Gastroesophageal sphincter (tissue), 4 donors: ENCODE measurements at regions not wholly inside any gene's neighbourhood (a gene's known extent, or its start where the extent isn't known, plus 50 kb on each side); places are given as distances from the start of the nearest gene placed in this dataset.

ENCODE experiments used
- ATAC-seq: fragments of 150-250 bp; one replicate; pipeline ENCODE4 v1.9.1; 2016; ENCODE audit warnings: mild to moderate bottlenecking, moderate library complexity
- H3K27ac ChIP-seq, 4 donors: fragments of 200-600 bp; sonication (generic) in 3 of 4; 1 replicate in 3 of 4; 2 replicates in 1 of 4; pipeline ENCODE4 v1.5.1; 2016 to 2019
- H3K27me3 ChIP-seq: fragments of 200-600 bp; sonication (generic); one replicate; pipeline ENCODE4 v1.5.1; 2019
- H3K36me3 ChIP-seq, 2 donors: fragments of 200-600 bp; sonication (generic); one replicate each; pipeline ENCODE4 v1.5.1; 2019; ENCODE audit warnings: control low read depth in 1 of 2
- H3K4me1 ChIP-seq, 3 donors: fragments of 200-600 bp; sonication (generic); 1 replicate in 2 of 3; 2 replicates in 1 of 3; pipeline ENCODE4 v1.5.1; 2016 to 2019; ENCODE audit warnings: control low read depth in 2 of 3
- H3K4me3 ChIP-seq, 2 donors: fragments of 200-600 bp; sonication (generic); one replicate each; pipeline ENCODE4 v1.5.1; 2019; ENCODE audit warnings: mild to moderate bottlenecking in 1 of 2, moderate library complexity in 1 of 2
- H3K9me3 ChIP-seq, 3 donors: fragments of 200-600 bp; sonication (generic); one replicate each; pipeline ENCODE4 v1.5.1; 2017 to 2019; ENCODE audit warnings: control low read depth in 2 of 3
- CTCF ChIP-seq, 4 experiments: fragments of 200-600 bp in 2 of 4; fragments of 450-650 bp in 2 of 4; sonication (generic) in 1 of 4; IDR thresholded peaks; one replicate each; pipeline ENCODE4 v1.5.1; 2017 to 2019; ENCODE audit warnings: antibody characterized with exemption in 4 of 4, mild to moderate bottlenecking in 2 of 4, moderate library complexity in 2 of 4
- EP300 ChIP-seq: sonication (generic); formaldehyde crosslinking; IDR thresholded peaks from one replicate; pipeline ENCODE4 v1.6.1; 2017; ENCODE audit warnings: antibody characterized with exemption, mild to moderate bottlenecking
- POLR2A ChIP-seq, 2 donors: fragments of 450-650 bp; IDR thresholded peaks; one replicate each; pipeline ENCODE4 v1.6.1; 2017; ENCODE audit warnings: antibody characterized with exemption in 2 of 2, mild to moderate bottlenecking in 2 of 2, moderate library complexity in 1 of 2
- POLR2AphosphoS5 ChIP-seq: sonication (generic); formaldehyde crosslinking; IDR thresholded peaks from one replicate; pipeline ENCODE4 v1.6.1; 2017; ENCODE audit warnings: antibody characterized with exemption
- WGBS, 2 donors: methylation state at CpG; one replicate each; pipeline ENCODE4 v1.1.5; 2018; ENCODE audit warnings: low coverage in 1 of 2; 5-methylcytosine and 5-hydroxymethylcytosine counted together

GRCh38 chr4:37765741-37766140, 60.7 kb upstream of the PGM2 start:
- Histone ChIP-seq H3K4me1 (no peaks in the 10 kb centered on the region), H3K9me3 (no peaks in the 10 kb centered on the region), H3K36me3 (no peaks in the 10 kb centered on the region), H3K27ac (no peak overlapping the region), H3K4me3 (no peak overlapping the region), H3K27me3 (no peaks in the 10 kb centered on the region)
- TF ChIP-seq EP300 (no peak), POLR2A (IDR thresholded peaks at IDR 0.05) (no peak), POLR2AphosphoS5 (no peak), CTCF (IDR thresholded peaks at IDR 0.05) (no peak)
- no peak for ATAC-seq
- 83% methylated on average over 1 of the region's 1 CpG; no CpG with 5 or more reads in 1 of the 2 donors for WGBS, 2 donors

GRCh38 chr4:37763831-37764230, 62.7 kb upstream of the PGM2 start:
- Histone ChIP-seq H3K27me3 (no peaks in the 10 kb centered on the region), H3K4me1 (peaks cover 0 to 5% (median 0%) of the 10 kb centered on the region in 3 donors), H3K27ac (no peak overlapping the region), H3K9me3 (no peaks in the 10 kb centered on the region), H3K36me3 (no peaks in the 10 kb centered on the region), H3K4me3 (no peak overlapping the region)
- TF ChIP-seq POLR2AphosphoS5 (no peak), EP300 (no peak), CTCF (IDR thresholded peaks at IDR 0.05) (no peak), POLR2A (IDR thresholded peaks at IDR 0.05) (no peak)
- 66 to 67% methylated on average over 4 of the region's 4 CpGs for WGBS, 2 donors
- ATAC-seq: no peak

GRCh38 chr4:37762991-37763368, 63.5 kb upstream of the PGM2 start:
- ATAC-seq: no peak
- TF ChIP-seq POLR2AphosphoS5: no peak
- no peak for TF ChIP-seq EP300
- TF ChIP-seq CTCF (IDR thresholded peaks at IDR 0.05): no peak
- no peak for TF ChIP-seq POLR2A (IDR thresholded peaks at IDR 0.05)
- Histone ChIP-seq H3K9me3 (no peaks in the 10 kb centered on the region), H3K27me3 (no peaks in the 10 kb centered on the region), H3K4me1 (peaks cover 0 to 14% (median 4%) of the 10 kb centered on the region in 3 donors), H3K27ac (no peak overlapping the region), H3K4me3 (no peak overlapping the region), H3K36me3 (no peaks in the 10 kb centered on the region)
- 33 to 60% methylated on average over 1 to 4 of the region's 4 CpGs for WGBS, 2 donors

- WGBS, 2 donors: 69 to 81% methylated on average over 3 of the region's 3 CpGs
- Histone ChIP-seq H3K4me1 (peaks cover 3 to 19% (median 6%) of the 10 kb centered on the region in 3 donors), H3K9me3 (no peaks in the 10 kb centered on the region), H3K27ac (no peak overlapping the region), H3K27me3 (no peaks in the 10 kb centered on the region), H3K36me3 (no peaks in the 10 kb centered on the region), H3K4me3 (no peak overlapping the region)
- TF ChIP-seq POLR2A (IDR thresholded peaks at IDR 0.05): no peak
- TF ChIP-seq CTCF (IDR thresholded peaks at IDR 0.05): no peak
- no peak for TF ChIP-seq POLR2AphosphoS5
- no peak for TF ChIP-seq EP300
- no peak for ATAC-seq
These were observed 64.0 kb upstream of the PGM2 start for GRCh38 chr4:37762294-37762990.

- no peak for ATAC-seq
- Histone ChIP-seq H3K27ac (no peak overlapping the region), H3K4me3 (no peak overlapping the region), H3K4me1 (peaks cover 3 to 20% (median 6%) of the 10 kb centered on the region in 3 donors), H3K27me3 (no peaks in the 10 kb centered on the region), H3K36me3 (no peaks in the 10 kb centered on the region), H3K9me3 (no peaks in the 10 kb centered on the region)
- WGBS, 2 donors: 92% methylated on average over 2 of the region's 3 CpGs; no CpG with 5 or more reads in 1 of the 2 donors
- TF ChIP-seq CTCF (IDR thresholded peaks at IDR 0.05): no peak
- TF ChIP-seq EP300: no peak
- no peak for TF ChIP-seq POLR2AphosphoS5
- no peak for TF ChIP-seq POLR2A (IDR thresholded peaks at IDR 0.05)
These were observed 65.6 kb upstream of the PGM2 start for GRCh38 chr4:37760840-37761239.
